ENCODE measurements at regions not wholly inside any gene's neighbourhood (a gene's known extent, or its start where the extent isn't known, plus 50 kb on each side); places are given as distances from the start of the nearest gene placed in this dataset.
"Not testable (repeated sequence)": the region's sequence is repeated elsewhere in the genome, so short reads cannot be mapped to it uniquely, and the experiment has no call there.

GRCh38 chr19:29003641-29004409, 209.1 kb downstream of the UQCRFS1 start:
- H3K27ac Mint-ChIP-seq: no peak overlapping the region
- no peaks in the 10 kb centered on the region for H3K9me3 Mint-ChIP-seq
- H3K27me3 Mint-ChIP-seq (ENCODE audit: low read depth): no peaks in the 10 kb centered on the region
- no peaks in the 10 kb centered on the region for H3K36me3 Mint-ChIP-seq (ENCODE audit: low read depth)
- no peak for DNase-seq (ENCODE audit: low spot score)
- H3K4me3 Mint-ChIP-seq: no peak overlapping the region
- no peaks in the 10 kb centered on the region for H3K4me1 Mint-ChIP-seq (ENCODE audit: low read depth)

GRCh38 chr19:29002336-29002735, 210.6 kb downstream of the UQCRFS1 start:
- no peak for DNase-seq (ENCODE audit: low spot score)
- H3K27ac Mint-ChIP-seq: no peak overlapping the region
- H3K27me3 Mint-ChIP-seq (ENCODE audit: low read depth): no peaks in the 10 kb centered on the region
- H3K4me1 Mint-ChIP-seq (ENCODE audit: low read depth): no peaks in the 10 kb centered on the region
- H3K36me3 Mint-ChIP-seq (ENCODE audit: low read depth): no peaks in the 10 kb centered on the region
- H3K9me3 Mint-ChIP-seq: peaks cover 4% of the 10 kb centered on the region
- H3K4me3 Mint-ChIP-seq: no peak overlapping the region

- Mint-ChIP-seq H3K27me3 (ENCODE audit: low read depth) (no peaks in the 10 kb centered on the region), H3K36me3 (ENCODE audit: low read depth) (no peaks in the 10 kb centered on the region), H3K4me3 (no peak overlapping the region), H3K4me1 (ENCODE audit: low read depth) (no peaks in the 10 kb centered on the region), H3K27ac (no peak overlapping the region), H3K9me3 (peaks cover 6% of the 10 kb centered on the region)
- no peak for DNase-seq (ENCODE audit: low spot score)
Measured at GRCh38 chr19:29001597-29002245, 211.2 kb downstream of the UQCRFS1 start.

- no peak for DNase-seq (ENCODE audit: low spot score)
- H3K4me3 Mint-ChIP-seq: no peak overlapping the region
- peaks cover 10% of the 10 kb centered on the region for H3K9me3 Mint-ChIP-seq
- H3K4me1 Mint-ChIP-seq (ENCODE audit: low read depth): no peaks in the 10 kb centered on the region
- no peaks in the 10 kb centered on the region for H3K27me3 Mint-ChIP-seq (ENCODE audit: low read depth)
- no peak overlapping the region for H3K27ac Mint-ChIP-seq
- no peaks in the 10 kb centered on the region for H3K36me3 Mint-ChIP-seq (ENCODE audit: low read depth)
Measured at GRCh38 chr19:29001141-29001581, 211.8 kb downstream of the UQCRFS1 start.

GRCh38 chr19:28999724-29000433, 213.1 kb downstream of the UQCRFS1 start:
- Mint-ChIP-seq H3K27ac (no peak overlapping the region), H3K36me3 (ENCODE audit: low read depth) (no peaks in the 10 kb centered on the region), H3K27me3 (ENCODE audit: low read depth) (no peaks in the 10 kb centered on the region), H3K9me3 (peaks cover 15% of the 10 kb centered on the region), H3K4me1 (ENCODE audit: low read depth) (no peaks in the 10 kb centered on the region), H3K4me3 (no peak overlapping the region)
- no peak for DNase-seq (ENCODE audit: low spot score)

- H3K4me1 Mint-ChIP-seq (ENCODE audit: low read depth): no peaks in the 10 kb centered on the region
- DNase-seq (ENCODE audit: low spot score): no peak
- no peaks in the 10 kb centered on the region for H3K36me3 Mint-ChIP-seq (ENCODE audit: low read depth)
- no peak overlapping the region for H3K4me3 Mint-ChIP-seq
- no peak overlapping the region for H3K27ac Mint-ChIP-seq
- no peaks in the 10 kb centered on the region for H3K27me3 Mint-ChIP-seq (ENCODE audit: low read depth)
- peaks cover 23% of the 10 kb centered on the region for H3K9me3 Mint-ChIP-seq
Measured at GRCh38 chr19:28998974-28999373, 214.0 kb downstream of the UQCRFS1 start.

GRCh38 chr19:28997866-28998265, 215.1 kb downstream of the UQCRFS1 start:
- H3K4me1 Mint-ChIP-seq (ENCODE audit: low read depth); H3K36me3 Mint-ChIP-seq (ENCODE audit: low read depth); H3K4me3 Mint-ChIP-seq; H3K27ac Mint-ChIP-seq; DNase-seq (ENCODE audit: low spot score); H3K27me3 Mint-ChIP-seq (ENCODE audit: low read depth): not testable (repeated sequence)
- peaks cover 33% of the 10 kb centered on the region for H3K9me3 Mint-ChIP-seq

GRCh38 chr19:28990522-28990921, 222.4 kb downstream of the UQCRFS1 start:
- no peak overlapping the region for H3K4me3 Mint-ChIP-seq
- no peaks in the 10 kb centered on the region for H3K27me3 Mint-ChIP-seq (ENCODE audit: low read depth)

GRCh38 chr19:28989739-28990138, 223.2 kb downstream of the UQCRFS1 start:
- Mint-ChIP-seq H3K4me1 (ENCODE audit: low read depth) (no peaks in the 10 kb centered on the region), H3K27ac (no peak overlapping the region), H3K36me3 (ENCODE audit: low read depth) (no peaks in the 10 kb centered on the region), H3K27me3 (ENCODE audit: low read depth) (no peaks in the 10 kb centered on the region), H3K4me3 (no peak overlapping the region), H3K9me3 (peaks cover 19% of the 10 kb centered on the region)
- DNase-seq (ENCODE audit: low spot score): no peak

More at GRCh38 chr19:28990522-28990921, 222.4 kb downstream of the UQCRFS1 start:
- Mint-ChIP-seq H3K4me1 (ENCODE audit: low read depth) (no peaks in the 10 kb centered on the region), H3K9me3 (peaks cover 21% of the 10 kb centered on the region), H3K36me3 (ENCODE audit: low read depth) (no peaks in the 10 kb centered on the region), H3K27ac (no peak overlapping the region)
- DNase-seq (ENCODE audit: low spot score): no peak

GRCh38 chr19:28988066-28988465, 224.9 kb downstream of the UQCRFS1 start:
- H3K36me3 Mint-ChIP-seq (ENCODE audit: low read depth): no peaks in the 10 kb centered on the region
- H3K4me1 Mint-ChIP-seq (ENCODE audit: low read depth): no peaks in the 10 kb centered on the region
- peaks cover 4% of the 10 kb centered on the region for H3K9me3 Mint-ChIP-seq
- H3K27ac Mint-ChIP-seq: no peak overlapping the region
- H3K27me3 Mint-ChIP-seq (ENCODE audit: low read depth): no peaks in the 10 kb centered on the region
- no peak for DNase-seq (ENCODE audit: low spot score)
- H3K4me3 Mint-ChIP-seq: no peak overlapping the region

GRCh38 chr19:28987177-28987576, 225.8 kb downstream of the UQCRFS1 start:
- Mint-ChIP-seq H3K4me3 (no peak overlapping the region), H3K27me3 (ENCODE audit: low read depth) (no peaks in the 10 kb centered on the region), H3K9me3 (no peaks in the 10 kb centered on the region), H3K36me3 (ENCODE audit: low read depth) (no peaks in the 10 kb centered on the region), H3K4me1 (ENCODE audit: low read depth) (no peaks in the 10 kb centered on the region), H3K27ac (no peak overlapping the region)
- no peak for DNase-seq (ENCODE audit: low spot score)

- Mint-ChIP-seq H3K27me3 (ENCODE audit: low read depth) (no peaks in the 10 kb centered on the region), H3K4me3 (no peak overlapping the region), H3K27ac (no peak overlapping the region), H3K4me1 (ENCODE audit: low read depth) (no peaks in the 10 kb centered on the region), H3K9me3 (no peaks in the 10 kb centered on the region), H3K36me3 (ENCODE audit: low read depth) (no peaks in the 10 kb centered on the region)
- no peak for DNase-seq (ENCODE audit: low spot score)
Measured at GRCh38 chr19:28985201-28985600, 227.8 kb downstream of the UQCRFS1 start.

- no peaks in the 10 kb centered on the region for H3K36me3 Mint-ChIP-seq (ENCODE audit: low read depth)
- H3K27ac Mint-ChIP-seq: no peak overlapping the region
- no peaks in the 10 kb centered on the region for H3K9me3 Mint-ChIP-seq
- H3K4me1 Mint-ChIP-seq (ENCODE audit: low read depth): no peaks in the 10 kb centered on the region
- no peak for DNase-seq (ENCODE audit: low spot score)
- no peaks in the 10 kb centered on the region for H3K27me3 Mint-ChIP-seq (ENCODE audit: low read depth)
- no peak overlapping the region for H3K4me3 Mint-ChIP-seq
Measured at GRCh38 chr19:28984315-28984714, 228.6 kb downstream of the UQCRFS1 start.

- Mint-ChIP-seq H3K27ac (no peak overlapping the region), H3K4me3 (no peak overlapping the region), H3K4me1 (ENCODE audit: low read depth) (no peaks in the 10 kb centered on the region), H3K36me3 (ENCODE audit: low read depth) (no peaks in the 10 kb centered on the region), H3K9me3 (no peaks in the 10 kb centered on the region), H3K27me3 (ENCODE audit: low read depth) (no peaks in the 10 kb centered on the region)
- DNase-seq (ENCODE audit: low spot score): no peak
Measured at GRCh38 chr19:28983430-28983829, 229.5 kb downstream of the UQCRFS1 start.
